Left cardiac atrium (tissue), 4 donors: ENCODE measurements at regions not wholly inside any gene's neighbourhood (a gene's known extent, or its start where the extent isn't known, plus 50 kb on each side); places are given as distances from the start of the nearest gene placed in this dataset.

Experiments used
- ATAC-seq, 2 donors: fragments of 200-7000 bp; cut with Tn5 transposase; one replicate each; pipeline ENCODE4 v1.9.1; 2020; ENCODE audit warnings: mild to moderate bottlenecking in 2 of 2, moderate library complexity in 2 of 2
- DNase-seq: peaks from one replicate; pipeline ENCODE4 v3.0.0-alpha.2; 2020
- intact Hi-C, 2 donors: fragments of 100-400 bp; cut with DNase I; formaldehyde crosslinking; loops; one replicate each; pipeline versions ENCODE4 v1.14.1 to v1.15.1; 2022 to 2023
- donor health status: DM: no; HTN: yes; CAD: no.
- donor health status: DM: no; HTN: yes; CAD: no; lungs with severe emphysema.
- donor health status: DM: yes; HTN: yes; CAD: no.
- donor health status: Dilated cardiomyopathy.

GRCh38 chr4:63693321-63693720 is 715.9 kb downstream of the TECRL start:
- ATAC-seq (no peak), DNase-seq (no peak)
- intact Hi-C loops: no loop called here

GRCh38 chr4:63678358-63678931 is 730.8 kb downstream of the TECRL start:
- intact Hi-C loops: no loop called here
- DNase-seq: no peak
- ATAC-seq: no peak

- intact Hi-C loops: no loop called here
- no peak for ATAC-seq
These were observed 738.5 kb downstream of the TECRL start for GRCh38 chr4:63670735-63671134.

GRCh38 chr4:63663870-63664269 is 745.4 kb downstream of the TECRL start:
- ATAC-seq (no peak), DNase-seq (no peak)
- intact Hi-C loops: no loop called here

More at GRCh38 chr4:63670735-63671134, 738.5 kb downstream of the TECRL start:
- DNase-seq: no peak

- no peak for ATAC-seq
- no peak for DNase-seq
- intact Hi-C loops: no loop called here
These were observed 764.9 kb downstream of the TECRL start for GRCh38 chr4:63644396-63644795.

GRCh38 chr4:63637270-63637669 is 772.0 kb downstream of the TECRL start:
- intact Hi-C loops: no loop called here

GRCh38 chr4:63632858-63633257 is 776.4 kb downstream of the TECRL start:
- ATAC-seq: no peak

More at GRCh38 chr4:63637270-63637669, 772.0 kb downstream of the TECRL start:
- ATAC-seq (no peak), DNase-seq (no peak)

GRCh38 chr4:63620271-63620670 is 789.0 kb downstream of the TECRL start:
- ATAC-seq: no peak
- intact Hi-C loops: no loop called here

More at GRCh38 chr4:63632858-63633257, 776.4 kb downstream of the TECRL start:
- intact Hi-C loops: no loop called here
- DNase-seq: no peak

GRCh38 chr4:63619771-63620170 is 789.5 kb downstream of the TECRL start:
- intact Hi-C loops: no loop called here
- ATAC-seq (no peak), DNase-seq (no peak)

More at GRCh38 chr4:63620271-63620670, 789.0 kb downstream of the TECRL start:
- DNase-seq: no peak

GRCh38 chr4:63618883-63619718 is 790.1 kb downstream of the TECRL start:
- DNase-seq (no peak), ATAC-seq (no peak)
- intact Hi-C loops: no loop called here

- ATAC-seq: no peak
- intact Hi-C loops: no loop called here
- DNase-seq: no peak
These were observed 801.9 kb downstream of the TECRL start for GRCh38 chr4:63607169-63607872.

GRCh38 chr4:63589796-63590195 is 819.5 kb downstream of the TECRL start:
- DNase-seq (no peak), ATAC-seq (no peak)
- intact Hi-C loops: no loop called here

- intact Hi-C loops: no loop called here
- ATAC-seq (no peak), DNase-seq (no peak)
These were observed 825.7 kb downstream of the TECRL start for GRCh38 chr4:63583561-63583960.

GRCh38 chr4:63583007-63583406 is 826.2 kb downstream of the TECRL start:
- ATAC-seq: no peak
- intact Hi-C loops: no loop called here
- no peak for DNase-seq

- ATAC-seq (no peak), DNase-seq (no peak)
- intact Hi-C loops: no loop called here
These were observed 828.3 kb downstream of the TECRL start for GRCh38 chr4:63580796-63581475.

GRCh38 chr4:63578383-63578782 is 830.9 kb downstream of the TECRL start:
- ATAC-seq (no peak), DNase-seq (no peak)
- intact Hi-C loops: no loop called here

- ATAC-seq (no peak), DNase-seq (no peak)
- intact Hi-C loops: loop anchor here in 1 of 2 donors (10.0 kb wide), 1 partner anchor 972 kb away; no protein-coding TSS in a partner anchor
These were observed 842.6 kb downstream of the TECRL start for GRCh38 chr4:63566658-63567057.

- ATAC-seq: no peak
- DNase-seq: no peak
- intact Hi-C loops: loop anchor here in 1 of 2 donors (10.0 kb wide), 1 partner anchor 969 kb away; no protein-coding TSS in a partner anchor
These were observed 845.8 kb downstream of the TECRL start for GRCh38 chr4:63563288-63564014.

GRCh38 chr4:63558709-63559108 is 850.5 kb downstream of the TECRL start:
- intact Hi-C loops: no loop called here
- DNase-seq: no peak
- ATAC-seq: no peak
